Stimulated activated naive CD4-positive, alpha-beta T cell (primary cell): ENCODE measurements at regions not wholly inside any gene's neighbourhood (a gene's known extent, or its start where the extent isn't known, plus 50 kb on each side); places are given as distances from the start of the nearest gene placed in this dataset.

ENCODE experiments used
- DNase-seq, 6 experiments: peaks; one replicate each; lab custom pipeline; 2025; lab: John Stamatoyannopoulos, UW

DNA sequence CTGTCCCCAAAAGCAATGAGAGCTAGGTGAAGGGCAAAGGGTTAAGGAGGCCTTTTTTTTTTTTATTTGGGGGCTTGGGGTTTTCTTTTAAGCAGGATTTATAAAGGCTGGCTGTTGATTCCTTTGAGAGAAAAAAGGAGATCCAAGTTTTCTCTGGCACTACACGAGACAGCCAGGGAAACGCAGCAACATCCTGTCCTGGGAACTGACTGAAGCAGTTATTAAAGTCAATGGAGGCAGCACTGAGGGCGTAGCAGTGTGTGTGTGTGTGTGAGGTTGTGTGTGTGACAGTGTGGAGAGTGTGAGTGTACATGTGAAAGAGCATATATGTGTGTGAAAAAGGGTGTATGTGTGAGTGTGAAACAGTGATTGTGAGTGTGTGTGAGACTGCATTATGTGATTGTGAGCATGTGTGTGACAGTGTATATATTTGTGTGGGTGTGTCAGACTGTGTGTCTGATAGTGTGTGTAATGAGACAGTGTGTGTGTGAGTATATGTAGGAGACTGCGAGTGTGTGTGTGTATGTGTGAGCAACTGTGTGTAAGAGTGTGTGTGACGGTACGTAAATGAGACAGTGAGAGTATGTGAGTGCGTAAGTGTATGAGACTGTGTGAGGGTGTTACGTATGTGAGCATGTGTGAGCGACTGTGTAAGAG lies 65.9 kb upstream of the TIAM1 start:
- DNase-seq = no peak

DNA sequence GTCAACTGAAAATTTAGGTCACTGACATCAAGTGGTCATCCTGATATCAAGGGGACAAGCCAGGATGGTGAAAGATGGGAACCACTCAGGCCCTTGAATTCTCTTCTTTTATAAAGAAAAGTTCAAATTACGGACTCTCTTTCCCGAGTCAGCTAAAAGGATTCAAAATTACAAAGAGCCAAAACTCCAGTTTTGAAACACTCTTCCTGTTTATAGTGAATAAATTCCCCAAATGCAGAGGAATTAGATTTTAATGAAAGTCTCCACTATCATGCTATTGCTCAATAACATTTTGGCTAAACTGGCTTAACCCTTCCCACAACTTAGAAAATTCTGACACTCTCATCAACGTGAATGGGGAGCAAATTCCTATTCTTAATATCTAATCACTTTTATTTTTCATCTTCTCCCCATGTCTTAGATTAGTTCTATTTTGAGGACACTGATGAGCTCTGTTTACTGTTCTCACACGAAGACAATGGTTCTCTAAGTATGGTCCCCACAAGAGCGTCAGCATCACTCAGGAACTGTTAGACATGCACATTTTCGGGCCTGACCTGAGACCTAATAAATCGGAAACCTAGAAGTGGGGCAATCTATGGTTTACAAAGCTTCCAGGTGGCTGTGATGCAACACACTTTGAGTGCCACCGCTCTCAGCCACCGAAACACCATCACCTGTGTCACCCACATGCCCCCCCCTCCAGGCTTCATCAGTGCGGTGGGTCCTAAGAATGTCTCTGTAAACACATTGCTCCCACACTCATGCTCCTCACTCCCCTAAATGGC lies 64.4 kb upstream of the TIAM1 start:
- no peak for DNase-seq

DNA sequence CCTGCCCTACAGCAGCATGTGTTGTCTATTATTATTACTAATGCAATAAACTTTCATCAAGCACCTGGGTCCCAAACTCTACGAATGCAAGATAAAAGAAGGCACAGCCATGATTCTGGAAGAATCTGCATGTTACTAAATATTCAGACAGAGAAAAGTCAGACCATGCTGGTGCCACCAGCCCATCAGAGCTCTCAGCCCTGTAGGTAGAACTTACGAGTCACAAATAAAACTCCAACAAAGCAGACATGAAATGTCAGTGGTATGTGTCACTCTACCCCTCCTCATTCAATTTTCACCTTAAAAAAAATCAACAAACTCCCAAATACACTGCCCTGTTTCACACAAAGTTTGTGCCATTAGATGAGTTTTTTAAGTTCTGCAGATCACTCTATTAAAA lies 62.4 kb upstream of the TIAM1 start:
- no peak for DNase-seq

DNA sequence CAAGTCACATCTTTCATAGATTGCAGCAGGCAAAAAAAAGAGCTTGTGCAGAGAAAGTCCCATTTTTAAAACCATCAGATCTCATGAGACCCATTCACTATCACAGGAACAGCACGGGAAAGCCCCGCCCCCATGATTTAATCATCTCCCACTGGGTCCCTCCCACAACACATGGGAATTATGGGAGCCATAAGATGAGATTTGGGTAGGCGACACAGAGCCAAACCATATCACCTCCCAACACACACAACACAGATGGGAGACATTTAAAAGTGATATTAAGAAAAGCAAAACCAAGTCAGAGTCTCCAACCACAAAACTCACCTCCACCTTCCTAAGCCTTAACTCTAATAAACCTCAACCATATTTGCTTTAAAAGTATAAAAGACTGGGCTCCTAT lies 61.5 kb upstream of the TIAM1 start:
- no peak for DNase-seq

DNA sequence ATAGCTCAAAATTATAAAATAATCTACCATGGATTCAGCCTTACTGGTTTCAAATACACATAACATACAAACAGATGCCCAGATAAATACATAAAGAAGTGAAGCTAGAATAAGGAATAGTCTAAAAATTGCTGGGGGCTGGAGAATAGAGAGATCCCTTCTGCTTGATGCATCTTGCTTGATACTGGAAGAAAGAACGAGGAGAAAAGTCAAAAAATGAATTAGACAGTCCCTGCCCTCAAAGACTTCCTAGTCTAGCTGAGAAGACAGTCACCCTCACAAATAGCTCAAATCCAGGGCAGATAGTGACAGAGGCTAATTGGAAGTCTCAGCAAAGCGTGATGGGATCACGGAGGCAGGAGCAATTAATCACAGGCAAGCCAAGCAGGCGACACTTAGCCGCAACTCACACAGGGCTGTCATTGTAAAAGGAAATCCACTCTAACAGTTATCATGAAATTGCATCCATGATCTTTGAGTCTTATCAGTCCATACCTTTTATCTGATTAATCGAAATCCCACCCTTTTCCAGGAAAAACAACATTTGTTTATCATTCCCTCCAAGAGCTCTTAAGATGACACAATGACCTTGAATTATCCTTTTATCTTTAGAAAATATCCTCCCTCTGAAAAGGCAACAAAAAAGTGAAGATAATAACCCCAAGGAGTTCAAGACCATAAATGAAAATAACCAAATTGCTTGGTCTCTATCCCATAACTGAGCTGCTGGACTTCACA lies 59.7 kb upstream of the TIAM1 start:
- no peak for DNase-seq

DNA sequence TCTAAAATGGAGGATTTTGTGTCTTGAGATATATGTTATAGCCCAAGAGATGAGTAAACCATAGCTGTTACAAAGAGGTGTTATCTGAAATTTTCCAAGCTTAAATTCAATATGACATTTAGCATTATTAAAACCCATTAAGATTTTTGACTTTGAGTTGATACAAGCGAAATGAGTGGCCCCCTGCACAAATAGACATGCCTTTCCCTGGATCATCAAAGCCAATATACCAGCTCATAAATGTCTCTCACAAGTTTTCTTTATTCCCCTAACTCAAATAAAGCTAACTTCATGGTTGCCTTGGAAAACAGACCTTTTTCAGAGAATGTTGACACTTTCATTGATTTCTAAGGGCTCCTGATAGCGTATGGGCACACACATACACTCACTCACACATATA lies 55.5 kb upstream of the TIAM1 start:
- no peak for DNase-seq

DNA sequence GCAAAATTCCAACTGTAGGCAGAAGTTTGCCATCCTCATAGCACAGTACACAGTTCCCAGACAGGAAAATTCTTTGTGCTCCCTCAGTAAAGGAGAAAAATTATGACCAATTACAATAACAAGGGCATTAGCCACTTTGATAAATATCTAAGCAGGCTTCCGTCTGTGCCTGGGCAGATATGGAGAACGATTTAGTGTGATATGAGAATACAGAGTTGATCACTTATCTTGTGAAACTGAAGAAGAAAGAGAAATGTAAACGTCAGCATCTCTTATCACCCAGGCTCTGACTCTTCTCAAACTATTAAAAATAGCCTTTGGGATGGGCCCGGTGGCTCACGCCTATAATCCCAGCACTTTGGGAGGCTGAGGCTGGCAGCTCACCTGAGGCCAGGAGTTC lies 54.5 kb upstream of the TIAM1 start:
- DNase-seq = no peak

DNA sequence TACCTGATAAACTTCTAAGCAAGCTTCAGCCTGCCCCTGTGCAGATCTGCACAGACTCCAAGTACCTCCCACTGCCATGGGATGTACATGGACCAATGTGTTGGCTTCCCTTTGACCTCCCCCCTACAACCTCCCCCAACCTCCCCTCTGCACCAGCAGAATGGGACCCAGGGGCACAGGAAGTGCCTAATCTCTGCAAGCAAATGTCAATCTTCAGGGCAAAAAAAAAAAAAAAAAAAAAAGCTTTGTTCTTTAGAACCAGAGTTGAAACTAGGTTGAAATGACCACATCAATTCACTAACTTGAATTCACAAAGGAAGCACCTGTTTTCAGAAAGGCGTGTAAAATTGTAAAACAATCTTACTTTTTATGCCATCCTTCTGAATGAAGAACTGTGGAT lies 53.9 kb upstream of the TIAM1 start:
- peak; percentile 6 to 82 (median 54) for DNase-seq

DNA sequence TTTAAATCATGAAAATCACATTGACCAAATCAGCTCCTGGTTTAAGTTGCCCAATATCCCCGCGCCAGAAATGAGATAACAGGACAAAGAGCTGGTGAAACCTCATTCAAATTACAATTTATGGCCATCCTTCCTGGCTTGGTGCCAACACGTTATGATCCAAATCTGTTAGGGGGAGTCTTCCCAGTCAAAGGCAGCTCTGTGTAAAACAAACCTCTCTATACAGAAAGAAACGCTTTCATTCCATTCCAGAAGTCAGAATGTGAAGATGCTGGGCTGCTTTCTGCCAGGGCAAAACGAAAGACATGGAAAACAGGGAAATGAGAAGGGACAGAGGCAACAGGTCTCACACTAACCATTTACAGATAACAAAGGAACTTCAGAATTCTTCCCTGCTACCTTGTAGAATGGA lies 53.5 kb upstream of the TIAM1 start:
- no peak for DNase-seq

DNA sequence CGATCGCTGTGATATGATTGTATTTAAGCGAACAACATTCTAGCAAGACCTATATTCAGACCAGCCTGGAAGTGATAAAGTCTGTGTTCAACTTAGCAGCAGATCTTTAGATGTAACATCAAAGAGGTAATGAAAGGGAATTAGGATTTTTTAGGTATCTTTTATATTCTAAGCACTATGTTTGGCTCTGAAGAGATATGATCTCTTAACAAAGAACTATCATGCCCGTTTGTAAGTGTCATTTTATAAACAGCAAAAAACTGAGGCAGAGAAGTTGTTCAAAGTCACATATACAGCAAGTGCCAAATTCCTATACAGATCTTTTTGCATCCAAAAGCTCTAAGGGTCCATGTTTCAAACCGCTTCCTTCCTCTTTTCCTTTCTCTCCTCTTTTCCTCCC lies 53.0 kb upstream of the TIAM1 start:
- DNase-seq = no peak

DNA sequence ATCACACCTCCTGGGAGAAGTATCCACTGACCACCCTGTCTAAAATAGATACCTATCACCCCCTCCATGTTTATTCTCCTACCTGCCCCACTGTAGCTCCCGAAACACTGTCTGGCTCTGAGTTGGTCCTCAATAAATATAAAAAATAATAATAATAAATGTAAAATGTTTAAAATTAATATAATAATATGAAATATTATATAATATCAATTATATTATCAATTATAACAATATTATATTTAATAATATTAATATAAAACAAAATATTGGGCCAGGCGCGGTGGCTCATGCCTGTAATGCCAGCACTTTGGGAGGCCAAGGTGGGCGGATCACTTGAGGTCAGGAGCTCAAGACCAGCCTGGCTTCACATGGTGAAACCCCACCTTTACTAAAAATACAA lies 52.3 kb upstream of the TIAM1 start:
- no peak for DNase-seq

DNA sequence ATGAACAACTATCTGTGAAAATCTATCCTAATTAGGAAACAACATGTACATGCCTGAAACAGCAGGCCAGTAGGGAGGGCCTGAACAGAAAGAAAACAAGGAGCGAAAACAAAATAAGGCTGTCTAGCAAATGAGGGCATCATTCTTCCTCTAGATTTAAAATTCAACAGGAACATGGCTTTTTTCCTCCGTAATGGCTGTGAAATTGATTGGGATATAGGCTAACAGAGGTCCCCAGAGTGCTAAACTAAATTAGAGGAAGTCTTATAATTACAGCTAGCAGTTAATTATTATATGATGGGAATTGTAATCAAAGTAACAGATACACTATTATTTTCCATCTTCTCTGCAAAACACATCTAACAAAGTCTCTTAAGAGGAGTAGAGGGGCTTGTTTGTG lies 51.7 kb upstream of the TIAM1 start:
- DNase-seq = no peak

DNA sequence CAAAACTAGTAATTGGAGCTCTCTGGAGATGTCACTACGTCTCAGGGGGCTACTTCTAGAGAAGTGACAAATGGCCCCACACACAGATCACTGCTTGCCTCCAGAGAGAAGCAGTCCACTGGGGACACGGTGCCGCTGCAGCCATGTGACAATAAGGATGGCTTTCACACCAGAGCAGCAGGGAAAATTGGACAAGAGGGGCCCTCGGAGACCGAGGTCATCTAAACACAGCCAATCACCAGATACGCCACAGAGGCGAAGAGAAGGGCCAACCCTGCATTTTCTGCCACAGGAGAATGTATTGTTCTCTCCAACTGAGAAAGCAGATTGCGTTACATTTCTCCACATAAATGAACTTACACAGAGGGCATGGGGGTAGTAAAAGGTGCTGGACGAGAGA lies 51.2 kb upstream of the TIAM1 start:
- no peak for DNase-seq

DNA sequence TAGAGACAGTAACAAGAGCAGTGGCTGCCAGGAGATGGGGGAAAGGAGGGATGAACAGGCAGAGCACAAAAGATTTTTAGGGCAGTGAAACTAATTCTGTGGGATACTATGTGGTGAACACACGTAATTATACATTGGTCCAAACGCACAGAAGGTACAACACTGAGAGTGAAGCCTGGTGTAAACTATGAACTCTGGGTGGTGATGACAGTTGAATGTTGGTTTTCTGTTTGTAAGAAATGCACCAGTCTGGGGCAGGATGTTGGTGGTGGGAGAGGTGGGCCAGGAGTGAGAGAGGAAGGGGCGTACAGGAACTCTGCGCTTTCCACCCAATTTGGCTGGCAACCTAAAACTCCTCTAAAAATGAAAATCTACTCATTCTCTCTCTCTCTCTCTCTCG lies 50.2 kb upstream of the TIAM1 start:
- no peak for DNase-seq
